GM12892 (cell line): ENCODE measurements at regions not wholly inside any gene's neighbourhood (a gene's known extent, or its start where the extent isn't known, plus 50 kb on each side); places are given as distances from the start of the nearest gene placed in this dataset.

Source experiments
- POLR2A ChIP-seq: IDR thresholded peaks from 2 replicates; pipeline ENCODE4 v1.6.1; 2011; ENCODE audit warnings: low read depth, low read length, control low read depth
- POLR2AphosphoS5 ChIP-seq: IDR thresholded peaks from 2 replicates; pipeline ENCODE4 v1.6.1; 2011; ENCODE audit warnings: low read depth, low read length, control low read depth

DNA sequence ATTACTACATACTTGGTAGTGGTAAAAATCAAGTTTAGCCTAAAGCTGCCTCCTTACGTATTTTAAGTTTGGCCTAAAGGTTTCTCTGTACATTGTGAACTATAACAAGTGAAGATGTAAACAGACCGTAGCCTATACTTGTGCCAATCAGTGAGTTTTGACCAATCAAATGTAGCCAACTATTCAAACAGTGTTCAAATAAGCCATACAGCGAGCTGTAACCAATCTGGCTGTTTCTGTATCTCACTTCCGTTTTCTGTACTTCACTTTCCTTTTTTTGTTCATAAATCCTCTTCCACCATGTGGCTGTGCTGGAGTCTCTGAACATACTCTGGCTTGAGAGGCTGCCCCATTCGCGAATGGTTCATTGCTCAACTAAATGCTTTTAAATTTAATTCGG is 2504.6 kb downstream of the PCDH9 start:
- no peak for TF ChIP-seq POLR2A
- no peak for TF ChIP-seq POLR2AphosphoS5
